Activated T-cell treated with anti-CD3 and anti-CD28 coated beads for 1 hour (primary cell): ENCODE measurements at regions not wholly inside any gene's neighbourhood (a gene's known extent, or its start where the extent isn't known, plus 50 kb on each side); places are given as distances from the start of the nearest gene placed in this dataset.

ENCODE experiments used
- DNase-seq: peaks from one replicate; pipeline ENCODE4 v3.0.0-alpha.2; 2020; ENCODE audit warnings: low read depth

GRCh38 chr5:39891376-39891775 lies 466.6 kb upstream of the DAB2 start:
- no peak for DNase-seq

DNA sequence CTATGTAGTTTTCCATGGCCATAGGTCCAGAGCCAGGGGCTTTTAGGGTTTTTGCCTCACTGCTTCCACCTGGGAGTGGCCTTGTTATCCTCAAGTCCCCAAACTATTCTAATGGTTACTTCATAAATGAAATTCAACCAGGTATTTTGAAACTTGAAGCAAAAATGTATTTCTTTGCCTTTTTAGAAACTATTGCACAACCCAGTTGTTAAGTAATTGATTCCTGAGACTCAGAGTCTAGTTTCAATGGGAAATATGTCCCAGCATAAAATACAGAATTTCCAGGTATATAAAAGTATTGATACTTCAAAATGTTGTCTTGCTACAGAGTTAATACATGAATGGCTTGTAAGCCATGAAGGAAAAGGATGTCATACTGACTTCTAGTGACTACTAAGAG lies 456.2 kb upstream of the DAB2 start:
- no peak for DNase-seq

DNA sequence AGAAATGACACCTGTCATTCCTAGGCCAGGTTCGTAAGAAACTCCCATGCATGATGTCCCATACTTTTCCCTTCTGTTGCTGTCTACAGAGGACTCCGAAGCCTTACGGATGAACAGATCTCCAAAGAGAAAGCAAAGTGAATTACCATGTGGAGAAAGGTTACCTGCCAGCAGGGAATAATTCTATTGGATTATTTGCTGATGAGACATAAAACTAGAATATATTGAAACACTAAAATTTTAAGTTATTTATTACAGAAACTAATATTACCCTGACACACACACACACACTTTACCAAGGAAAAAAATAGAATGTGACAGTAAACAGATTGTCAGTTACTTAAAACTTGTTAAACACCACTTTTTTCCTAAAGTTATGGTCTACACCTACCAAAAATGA lies 452.7 kb upstream of the DAB2 start:
- no peak for DNase-seq

- no peak for DNase-seq
Observed at GRCh38 chr5:39876146-39876545, 451.4 kb upstream of the DAB2 start.

- DNase-seq = no peak
Observed at GRCh38 chr5:39870137-39870536, 445.4 kb upstream of the DAB2 start.

DNA sequence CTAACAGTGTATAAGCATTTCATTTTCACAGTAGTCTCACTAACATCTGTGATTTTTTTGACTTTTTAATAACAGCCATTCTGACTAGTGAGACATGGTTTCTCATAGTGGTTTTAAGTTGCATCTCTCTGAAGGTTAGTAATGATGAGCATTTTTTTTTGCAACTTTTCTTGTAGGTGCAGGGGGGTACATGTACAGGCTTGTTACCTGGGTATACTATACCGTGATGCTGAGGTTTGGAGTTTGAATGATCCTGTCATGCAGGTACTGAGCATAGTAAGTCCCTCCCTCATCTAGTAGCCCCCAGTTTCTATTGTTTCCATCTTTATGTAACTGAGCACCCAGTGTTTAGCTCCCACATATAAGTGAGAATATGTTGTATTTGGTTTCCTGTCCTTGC lies 444.6 kb upstream of the DAB2 start:
- DNase-seq = no peak

DNA sequence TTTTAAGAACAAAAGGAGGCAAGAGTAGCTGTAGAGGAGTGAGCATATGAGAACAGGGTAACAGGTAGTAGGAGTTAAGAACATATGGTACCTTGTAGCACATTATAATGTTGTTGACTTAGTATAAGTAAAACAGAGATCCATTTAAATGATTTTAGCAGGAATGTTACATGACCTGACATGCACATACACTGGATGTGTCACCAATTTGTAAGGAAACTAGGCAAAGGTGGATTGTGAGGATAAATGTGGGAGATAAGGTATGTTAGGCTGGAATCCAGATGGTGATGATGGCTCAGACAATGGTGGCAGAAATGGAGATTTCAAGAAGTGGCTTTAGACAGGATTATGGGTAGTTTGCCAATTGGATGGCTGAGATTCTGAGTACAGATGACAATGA lies 443.1 kb upstream of the DAB2 start:
- no peak for DNase-seq

GRCh38 chr5:39863926-39864552 lies 439.3 kb upstream of the DAB2 start:
- DNase-seq = no peak

GRCh38 chr5:39857041-39857440 lies 432.3 kb upstream of the DAB2 start:
- no peak for DNase-seq

DNA sequence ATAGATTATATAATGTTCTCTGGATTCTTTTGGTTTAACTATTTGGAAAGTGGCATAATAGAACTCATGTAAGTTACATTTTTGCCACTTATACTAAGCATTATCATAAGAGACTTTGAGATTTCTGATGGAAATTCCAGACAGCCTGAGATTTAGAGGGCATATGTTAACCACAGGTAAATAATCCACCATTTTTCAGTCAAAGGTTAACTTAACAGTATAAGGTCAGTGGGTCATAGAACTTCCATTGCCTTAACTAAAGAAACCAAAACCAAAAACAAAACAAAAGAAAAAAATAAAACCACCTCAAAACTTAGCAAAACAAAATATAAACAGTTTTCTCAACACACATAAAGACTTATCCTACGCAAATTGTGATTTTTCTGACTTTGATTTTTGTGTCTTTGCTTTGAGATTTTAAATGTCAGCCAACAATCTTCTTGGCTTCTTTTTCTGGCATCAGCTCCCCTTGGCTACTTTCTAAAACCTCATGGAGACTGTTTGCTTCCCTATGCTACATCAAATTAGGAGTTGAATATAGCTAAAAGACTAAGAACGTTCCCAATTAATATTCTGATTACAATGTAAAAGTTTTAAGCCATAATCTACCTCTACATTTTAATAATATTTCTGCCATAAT lies 430.1 kb upstream of the DAB2 start:
- no peak for DNase-seq

GRCh38 chr5:39850291-39850690 lies 425.5 kb upstream of the DAB2 start:
- DNase-seq = no peak

DNA sequence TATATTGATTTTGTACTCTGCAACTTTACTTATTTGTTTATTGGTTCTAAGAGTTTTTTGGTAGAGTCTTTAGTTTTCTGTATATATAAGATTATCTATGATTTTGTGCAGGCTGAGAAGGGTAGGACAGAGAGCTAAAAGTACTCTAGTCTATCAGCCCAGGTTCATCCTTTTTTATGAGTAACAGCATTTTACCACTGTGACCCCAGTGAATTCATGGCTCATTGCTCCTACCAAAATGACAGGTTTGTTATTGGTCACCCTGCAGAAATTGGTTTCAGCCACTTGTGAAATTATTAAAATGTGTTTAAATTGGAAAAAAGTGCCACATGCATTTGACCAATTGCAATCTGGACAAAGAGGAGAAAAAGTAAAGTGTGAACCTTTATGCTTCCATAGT lies 421.4 kb upstream of the DAB2 start:
- DNase-seq = no peak

- no peak for DNase-seq
Observed at GRCh38 chr5:39843767-39844166, 419.0 kb upstream of the DAB2 start.

DNA sequence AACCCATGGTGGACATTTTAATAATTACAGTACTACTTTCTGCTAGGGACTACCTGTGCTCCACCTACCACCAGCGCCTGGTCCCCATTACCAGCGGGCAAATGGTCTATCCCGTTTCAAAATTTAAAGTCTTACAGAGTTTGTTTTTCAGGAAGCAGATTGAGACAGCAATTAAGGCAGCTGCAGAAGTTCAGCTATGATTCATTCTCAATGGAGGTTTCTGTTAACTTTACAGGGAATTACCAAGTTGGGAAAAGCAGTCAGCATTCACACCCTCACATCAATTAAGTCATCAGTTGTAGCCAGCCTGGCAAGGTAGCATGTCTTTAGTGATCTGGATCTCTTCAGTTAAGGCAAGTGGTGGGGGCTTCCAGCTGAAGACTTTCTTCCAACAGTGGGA lies 410.6 kb upstream of the DAB2 start:
- DNase-seq = no peak

- DNase-seq = no peak
Observed at GRCh38 chr5:39829441-39829840, 404.7 kb upstream of the DAB2 start.

GRCh38 chr5:39826051-39826450 lies 401.3 kb upstream of the DAB2 start:
- DNase-seq = no peak

GRCh38 chr5:39825301-39825700 lies 400.5 kb upstream of the DAB2 start:
- DNase-seq = no peak

DNA sequence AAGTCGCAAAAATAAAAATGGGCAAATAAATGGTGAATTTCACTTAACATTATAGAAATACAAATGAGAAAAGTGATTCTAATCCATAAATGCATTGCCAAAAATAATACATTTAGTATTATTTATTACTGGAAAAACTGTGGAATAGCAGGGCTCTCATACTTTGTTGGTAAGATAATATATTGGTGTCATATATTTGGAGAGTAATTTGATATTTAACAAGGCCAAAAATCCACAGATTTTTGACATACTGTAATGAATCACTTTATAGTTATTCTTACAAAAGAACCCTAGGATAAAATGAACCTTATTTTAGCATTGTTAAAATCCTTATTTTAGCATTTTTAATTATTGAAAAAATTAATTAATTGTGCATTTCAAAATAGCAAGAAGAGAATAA lies 397.2 kb upstream of the DAB2 start:
- DNase-seq = no peak

DNA sequence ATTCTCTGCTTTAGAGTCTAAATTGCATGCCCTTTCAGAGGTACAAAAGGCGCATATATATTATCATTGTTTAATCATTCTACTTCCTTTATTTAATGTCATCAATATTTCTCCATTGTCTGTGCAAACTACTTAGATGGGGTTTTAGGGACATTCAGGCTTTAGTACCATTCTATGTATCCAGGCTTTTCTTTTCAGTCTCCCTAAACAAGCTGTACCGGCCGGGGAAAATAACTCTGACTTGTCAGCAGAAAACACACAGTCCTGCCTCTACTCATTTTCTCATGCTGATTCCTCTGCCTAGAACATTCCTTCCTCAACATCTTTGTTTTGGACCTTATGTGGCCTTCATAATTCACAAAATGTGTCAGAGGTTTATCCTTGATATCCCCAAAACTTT lies 392.1 kb upstream of the DAB2 start:
- DNase-seq = no peak

DNA sequence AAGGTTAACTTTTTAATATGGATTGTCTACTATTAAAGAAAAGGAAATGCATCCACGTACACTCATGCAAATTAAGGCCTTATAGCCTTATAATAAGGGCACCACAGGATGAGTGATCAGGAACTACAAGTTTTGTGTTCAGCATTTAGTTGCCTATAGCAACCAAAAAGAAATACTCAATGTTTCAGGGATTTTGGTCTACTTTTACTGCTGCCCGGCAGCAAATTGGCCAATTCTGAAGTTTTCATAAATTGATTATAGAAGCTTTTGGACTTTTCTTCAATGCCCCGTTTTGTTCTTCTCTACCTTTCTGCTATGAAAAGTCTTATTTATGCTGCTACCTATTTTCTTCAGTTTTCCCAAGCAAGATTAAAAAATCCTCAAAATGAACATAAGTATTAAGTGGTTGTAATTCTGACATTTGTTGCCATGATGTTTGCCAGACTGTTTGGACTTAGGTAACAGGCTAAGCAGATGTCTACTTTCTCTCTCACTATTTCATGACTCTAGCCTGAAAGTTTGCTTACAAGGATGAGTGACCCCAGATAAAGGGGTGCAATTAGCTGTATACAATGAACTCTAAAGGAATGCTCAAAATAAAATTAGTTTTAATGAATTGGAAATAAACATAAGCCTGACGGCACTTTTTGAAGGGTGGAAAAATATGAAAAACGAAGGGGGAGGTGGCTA lies 391.5 kb upstream of the DAB2 start:
- no peak for DNase-seq

DNA sequence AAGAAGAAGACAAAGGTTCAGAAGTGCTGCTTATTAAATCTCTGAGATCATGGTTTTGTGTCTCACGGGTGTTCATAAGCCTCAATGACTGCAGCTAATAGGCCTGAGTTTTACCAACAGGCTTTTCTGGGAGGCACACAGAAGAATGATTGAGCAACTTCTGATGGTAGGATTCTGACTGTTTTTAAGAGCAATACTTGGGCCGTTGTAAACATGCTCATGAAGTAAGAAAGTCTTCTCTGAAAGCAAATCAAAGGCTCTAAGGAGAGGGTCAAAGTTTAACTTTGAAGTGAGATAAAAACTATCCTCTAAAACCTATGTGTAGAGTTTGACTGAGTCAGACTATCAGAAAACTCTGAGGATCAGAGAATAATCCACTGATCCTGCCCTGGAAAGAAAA lies 390.9 kb upstream of the DAB2 start:
- DNase-seq = no peak

DNA sequence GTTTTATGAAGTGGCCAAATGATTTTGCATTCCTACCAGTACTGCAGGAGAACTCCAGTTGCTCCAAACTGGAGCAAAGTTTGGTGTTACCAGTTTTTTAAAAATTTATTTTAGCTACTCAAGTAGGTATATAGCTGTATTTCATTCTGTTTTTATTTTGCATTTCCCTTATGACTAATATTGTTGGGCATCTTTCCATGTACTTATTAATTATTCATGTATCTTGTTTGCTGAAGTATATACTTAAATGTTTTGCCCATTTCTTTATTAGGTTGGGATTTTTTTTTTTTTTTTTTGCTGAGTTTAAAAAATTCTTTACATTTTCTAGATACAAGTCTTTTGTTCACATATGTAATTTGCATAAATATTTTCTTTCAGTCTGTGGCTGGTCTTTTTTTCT lies 386.6 kb upstream of the DAB2 start:
- DNase-seq = no peak

- no peak for DNase-seq
Observed at GRCh38 chr5:39808656-39809055, 383.9 kb upstream of the DAB2 start.

GRCh38 chr5:39801306-39801705 lies 376.5 kb upstream of the DAB2 start:
- DNase-seq = no peak
